Gastroesophageal sphincter (tissue), 4 donors: ENCODE measurements at regions not wholly inside any gene's neighbourhood (a gene's known extent, or its start where the extent isn't known, plus 50 kb on each side); places are given as distances from the start of the nearest gene placed in this dataset.
A peak's percentile ranks its signal among the peaks of the same experiment; 100 is the strongest.

Source experiments
- ATAC-seq: fragments of 150-250 bp; one replicate; pipeline ENCODE4 v1.9.1; 2016; ENCODE audit warnings: mild to moderate bottlenecking, moderate library complexity
- H3K27ac ChIP-seq, 4 donors: fragments of 200-600 bp; sonication (generic) in 3 of 4; 1 replicate in 3 of 4; 2 replicates in 1 of 4; pipeline ENCODE4 v1.5.1; 2016 to 2019
- H3K27me3 ChIP-seq: fragments of 200-600 bp; sonication (generic); one replicate; pipeline ENCODE4 v1.5.1; 2019
- H3K36me3 ChIP-seq, 2 donors: fragments of 200-600 bp; sonication (generic); one replicate each; pipeline ENCODE4 v1.5.1; 2019; ENCODE audit warnings: control low read depth in 1 of 2
- H3K4me1 ChIP-seq, 3 donors: fragments of 200-600 bp; sonication (generic); 1 replicate in 2 of 3; 2 replicates in 1 of 3; pipeline ENCODE4 v1.5.1; 2016 to 2019; ENCODE audit warnings: control low read depth in 2 of 3
- H3K4me3 ChIP-seq, 2 donors: fragments of 200-600 bp; sonication (generic); one replicate each; pipeline ENCODE4 v1.5.1; 2019; ENCODE audit warnings: mild to moderate bottlenecking in 1 of 2, moderate library complexity in 1 of 2
- H3K9me3 ChIP-seq, 3 donors: fragments of 200-600 bp; sonication (generic); one replicate each; pipeline ENCODE4 v1.5.1; 2017 to 2019; ENCODE audit warnings: control low read depth in 2 of 3
- EP300 ChIP-seq: sonication (generic); formaldehyde crosslinking; IDR thresholded peaks from one replicate; pipeline ENCODE4 v1.6.1; 2017; ENCODE audit warnings: antibody characterized with exemption, mild to moderate bottlenecking
- POLR2A ChIP-seq, 2 donors: fragments of 450-650 bp; IDR thresholded peaks; one replicate each; pipeline ENCODE4 v1.6.1; 2017; ENCODE audit warnings: antibody characterized with exemption in 2 of 2, mild to moderate bottlenecking in 2 of 2, moderate library complexity in 1 of 2
- POLR2AphosphoS5 ChIP-seq: sonication (generic); formaldehyde crosslinking; IDR thresholded peaks from one replicate; pipeline ENCODE4 v1.6.1; 2017; ENCODE audit warnings: antibody characterized with exemption
- WGBS, 2 donors: methylation state at CpG; one replicate each; pipeline ENCODE4 v1.1.5; 2018; ENCODE audit warnings: low coverage in 1 of 2; 5-methylcytosine and 5-hydroxymethylcytosine counted together
- TF ChIP-seq, protein P1 (sequence below), 4 experiments: fragments of 200-600 bp in 2 of 4; fragments of 450-650 bp in 2 of 4; sonication (generic) in 1 of 4; IDR thresholded peaks; one replicate each; pipeline ENCODE4 v1.5.1; 2017 to 2019; ENCODE audit warnings: antibody characterized with exemption in 4 of 4, mild to moderate bottlenecking in 2 of 4, moderate library complexity in 2 of 4

DNA sequence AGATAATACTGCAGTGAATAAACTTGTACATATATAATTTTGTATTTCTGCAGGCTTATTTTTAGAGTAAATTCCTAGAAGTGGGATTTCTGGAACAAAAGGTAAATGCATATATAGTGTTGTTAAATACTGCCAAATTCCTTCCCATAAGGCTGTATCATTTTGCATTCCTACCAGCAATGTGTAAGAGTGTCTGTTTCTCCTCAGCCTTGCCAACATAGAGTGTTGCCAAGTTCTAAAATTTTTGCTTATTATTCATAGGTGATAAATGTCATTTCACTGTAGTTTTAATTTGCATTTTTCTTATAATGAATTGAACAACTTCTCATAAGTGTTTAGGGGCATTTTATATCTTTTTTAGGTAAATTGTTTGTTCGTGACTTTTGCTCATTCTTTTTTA, 174.2 kb upstream of the ZBED5 start:
- TF ChIP-seq, protein P1, sequence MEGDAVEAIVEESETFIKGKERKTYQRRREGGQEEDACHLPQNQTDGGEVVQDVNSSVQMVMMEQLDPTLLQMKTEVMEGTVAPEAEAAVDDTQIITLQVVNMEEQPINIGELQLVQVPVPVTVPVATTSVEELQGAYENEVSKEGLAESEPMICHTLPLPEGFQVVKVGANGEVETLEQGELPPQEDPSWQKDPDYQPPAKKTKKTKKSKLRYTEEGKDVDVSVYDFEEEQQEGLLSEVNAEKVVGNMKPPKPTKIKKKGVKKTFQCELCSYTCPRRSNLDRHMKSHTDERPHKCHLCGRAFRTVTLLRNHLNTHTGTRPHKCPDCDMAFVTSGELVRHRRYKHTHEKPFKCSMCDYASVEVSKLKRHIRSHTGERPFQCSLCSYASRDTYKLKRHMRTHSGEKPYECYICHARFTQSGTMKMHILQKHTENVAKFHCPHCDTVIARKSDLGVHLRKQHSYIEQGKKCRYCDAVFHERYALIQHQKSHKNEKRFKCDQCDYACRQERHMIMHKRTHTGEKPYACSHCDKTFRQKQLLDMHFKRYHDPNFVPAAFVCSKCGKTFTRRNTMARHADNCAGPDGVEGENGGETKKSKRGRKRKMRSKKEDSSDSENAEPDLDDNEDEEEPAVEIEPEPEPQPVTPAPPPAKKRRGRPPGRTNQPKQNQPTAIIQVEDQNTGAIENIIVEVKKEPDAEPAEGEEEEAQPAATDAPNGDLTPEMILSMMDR (IDR thresholded peaks at IDR 0.05), result no peak
- WGBS, 2 donors, result 50 to 64% methylated on average over 1 of the region's 1 CpG
- Histone ChIP-seq H3K27me3 (no peaks in the 10 kb centered on the region), H3K9me3 (no peaks in the 10 kb centered on the region), H3K36me3 (no peaks in the 10 kb centered on the region), H3K4me1 (peaks cover 0 to 13% (median 2%) of the 10 kb centered on the region in 3 donors), H3K4me3 (no peak overlapping the region), H3K27ac (no peak overlapping the region)
- no peak for ATAC-seq

DNA sequence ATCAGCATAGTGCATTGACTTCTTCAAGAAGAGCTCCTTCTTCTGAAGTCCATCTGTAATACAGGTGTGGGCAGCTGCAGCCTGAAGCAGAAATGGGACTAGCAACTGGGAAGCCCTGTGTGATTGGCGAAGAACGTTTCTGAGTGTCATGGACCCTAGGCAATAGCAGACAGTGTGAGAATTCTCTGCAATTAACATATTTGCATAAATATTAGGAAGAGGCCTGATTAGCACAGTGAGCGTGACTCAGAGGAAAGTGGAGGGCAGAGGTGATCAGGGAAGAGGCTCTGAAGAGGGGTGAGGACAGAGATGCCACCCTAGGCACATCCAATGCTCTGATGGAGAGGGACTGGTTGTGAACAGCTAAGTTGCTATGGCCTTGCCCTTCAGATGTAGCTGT, 171.2 kb upstream of the ZBED5 start:
- Histone ChIP-seq H3K9me3 (no peaks in the 10 kb centered on the region), H3K36me3 (no peaks in the 10 kb centered on the region), H3K27ac (no peak overlapping the region), H3K4me1 (peaks cover 0 to 6% (median 0%) of the 10 kb centered on the region in 3 donors), H3K4me3 (no peak overlapping the region), H3K27me3 (no peaks in the 10 kb centered on the region)
- TF ChIP-seq, protein P1 (IDR thresholded peaks at IDR 0.05), result no peak
- TF ChIP-seq POLR2AphosphoS5 (no peak), POLR2A (IDR thresholded peaks at IDR 0.05) (no peak), EP300 (no peak)
- WGBS, 2 donors, result 80 to 92% methylated on average over 2 to 3 of the region's 3 CpGs
- no peak for ATAC-seq

DNA sequence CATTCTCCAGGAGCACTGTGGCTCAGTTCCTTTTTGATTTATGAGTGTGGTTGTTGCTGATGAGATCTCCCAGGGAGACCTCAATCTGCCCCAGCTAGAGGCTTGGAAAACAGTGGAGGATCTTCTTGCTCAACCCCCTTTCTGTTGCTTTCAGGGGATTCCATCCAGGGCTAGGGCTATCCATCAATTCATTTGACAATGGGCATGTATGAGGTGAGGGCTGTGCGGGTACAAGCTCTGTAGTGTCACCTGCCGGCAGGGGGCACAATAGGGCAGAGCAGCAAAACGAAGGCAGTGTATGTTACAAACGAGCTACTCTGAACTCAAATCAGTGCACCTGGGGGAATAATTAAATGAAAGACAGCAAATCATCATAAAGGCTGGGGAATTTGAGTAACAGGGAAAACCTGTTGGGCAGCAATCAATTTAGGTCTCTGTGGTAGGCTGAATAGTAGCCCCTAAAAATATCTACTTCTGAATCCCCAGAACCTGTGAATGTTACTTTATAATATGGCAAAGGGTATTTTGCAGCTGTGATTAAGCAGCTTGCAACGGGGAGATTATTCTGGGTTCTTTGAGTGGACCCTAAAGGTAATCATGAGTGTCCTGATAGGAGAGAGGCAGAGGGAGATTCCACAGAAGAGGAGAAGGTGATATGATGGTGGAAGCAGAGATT, 170.3 kb upstream of the ZBED5 start:
- peaks cover 0 to 6% (median 0%) of the 10 kb centered on the region in 3 donors for H3K4me1 ChIP-seq
- 23 to 31% methylated on average over 4 to 5 of the region's 5 CpGs for WGBS, 2 donors
- no peak overlapping the region for H3K27ac ChIP-seq
- peak; percentile 79 for ATAC-seq
- no peak overlapping the region for H3K4me3 ChIP-seq
- no peaks in the 10 kb centered on the region for H3K27me3 ChIP-seq
- no peaks in the 10 kb centered on the region for H3K36me3 ChIP-seq
- no peaks in the 10 kb centered on the region for H3K9me3 ChIP-seq
- TF ChIP-seq POLR2A (IDR thresholded peaks at IDR 0.05), result no peak
- no peak for TF ChIP-seq POLR2AphosphoS5
- TF ChIP-seq, protein P1 (IDR thresholded peaks at IDR 0.05), result peak; percentile 71 to 92 (median 76)
- TF ChIP-seq EP300, result no peak

DNA sequence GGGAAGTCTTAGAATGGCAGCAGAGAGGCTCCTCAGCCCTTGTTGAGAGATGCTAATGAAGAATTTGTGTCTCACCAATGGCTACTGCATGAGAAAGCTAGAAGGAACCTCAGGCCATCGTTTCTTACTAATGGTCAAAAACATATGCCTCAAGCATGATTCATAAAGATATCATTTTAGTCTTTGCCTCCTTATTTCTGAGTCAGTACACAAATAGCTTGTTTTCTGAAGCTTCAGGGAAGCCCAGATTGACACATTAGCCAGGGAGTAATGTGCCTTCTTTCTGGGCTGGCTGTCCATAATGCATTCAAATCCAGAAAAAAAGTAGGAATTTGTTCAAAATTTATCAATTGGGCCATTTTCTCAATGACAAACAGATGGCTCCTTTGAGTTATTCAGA, 169.4 kb upstream of the ZBED5 start:
- 19 to 36% methylated on average over 1 of the region's 1 CpG for WGBS, 2 donors
- H3K36me3 ChIP-seq, result no peaks in the 10 kb centered on the region
- no peak for ATAC-seq
- H3K4me1 ChIP-seq, result peaks cover 0 to 6% (median 0%) of the 10 kb centered on the region in 3 donors
- H3K4me3 ChIP-seq, result no peak overlapping the region
- no peak overlapping the region for H3K27ac ChIP-seq
- no peaks in the 10 kb centered on the region for H3K27me3 ChIP-seq
- TF ChIP-seq POLR2AphosphoS5 (no peak), EP300 (no peak), POLR2A (IDR thresholded peaks at IDR 0.05) (no peak)
- TF ChIP-seq, protein P1 (IDR thresholded peaks at IDR 0.05), result no peak
- no peaks in the 10 kb centered on the region for H3K9me3 ChIP-seq

DNA sequence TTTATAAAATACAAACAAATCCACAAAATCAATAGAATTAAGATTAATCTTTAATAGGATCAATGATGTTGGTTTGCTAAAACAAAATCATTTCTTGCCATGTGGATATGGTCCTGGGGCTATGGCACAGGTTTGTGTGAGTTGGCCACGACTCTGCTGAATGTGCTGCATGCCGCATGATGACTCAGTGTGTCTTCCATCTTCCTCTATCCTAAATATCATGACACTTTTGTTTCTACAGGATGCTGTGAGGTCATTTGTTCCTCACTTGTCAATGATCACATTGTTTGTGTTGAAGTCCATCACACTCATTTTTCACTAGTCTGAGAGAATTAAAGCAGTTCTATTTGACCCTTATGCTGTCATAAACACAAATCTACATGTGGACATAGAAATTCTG, 167.2 kb upstream of the ZBED5 start:
- no peak for ATAC-seq

More for the DNA sequence above, 167.2 kb upstream of the ZBED5 start:
- Histone ChIP-seq H3K4me1 (peaks cover 0 to 6% (median 0%) of the 10 kb centered on the region in 3 donors), H3K4me3 (no peak overlapping the region), H3K27ac (no peak overlapping the region), H3K9me3 (no peaks in the 10 kb centered on the region), H3K27me3 (no peaks in the 10 kb centered on the region), H3K36me3 (no peaks in the 10 kb centered on the region)
- 18 to 41% methylated on average over 2 of the region's 2 CpGs for WGBS, 2 donors
- TF ChIP-seq, protein P1 (IDR thresholded peaks at IDR 0.05), result no peak
- no peak for TF ChIP-seq EP300
